ENCODE measurements at regions not wholly inside any gene's neighbourhood (a gene's known extent, or its start where the extent isn't known, plus 50 kb on each side); places are given as distances from the start of the nearest gene placed in this dataset.
"Not testable (repeated sequence)": the region's sequence is repeated elsewhere in the genome, so short reads cannot be mapped to it uniquely, and the experiment has no call there.

DNA sequence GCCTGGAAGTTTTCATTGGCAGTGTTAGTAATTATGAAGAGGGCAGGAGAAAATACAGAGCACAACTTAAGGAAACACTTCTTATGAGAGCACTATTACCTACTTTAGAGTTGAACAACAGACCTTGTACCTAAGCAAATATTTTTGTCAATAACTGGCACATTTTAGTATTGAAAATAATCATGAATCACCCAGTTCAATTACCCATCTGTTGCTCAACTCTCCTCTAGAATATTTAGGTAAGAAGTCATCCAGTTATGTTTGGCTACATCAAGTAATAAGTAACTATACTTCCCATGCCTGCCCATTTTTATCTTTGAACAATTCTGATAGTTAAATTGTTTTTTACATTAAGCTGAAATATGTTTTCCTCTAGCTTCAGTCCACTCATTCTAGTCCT lies 893.4 kb downstream of the DIAPH3 start:
- no peak for DNase-seq

DNA sequence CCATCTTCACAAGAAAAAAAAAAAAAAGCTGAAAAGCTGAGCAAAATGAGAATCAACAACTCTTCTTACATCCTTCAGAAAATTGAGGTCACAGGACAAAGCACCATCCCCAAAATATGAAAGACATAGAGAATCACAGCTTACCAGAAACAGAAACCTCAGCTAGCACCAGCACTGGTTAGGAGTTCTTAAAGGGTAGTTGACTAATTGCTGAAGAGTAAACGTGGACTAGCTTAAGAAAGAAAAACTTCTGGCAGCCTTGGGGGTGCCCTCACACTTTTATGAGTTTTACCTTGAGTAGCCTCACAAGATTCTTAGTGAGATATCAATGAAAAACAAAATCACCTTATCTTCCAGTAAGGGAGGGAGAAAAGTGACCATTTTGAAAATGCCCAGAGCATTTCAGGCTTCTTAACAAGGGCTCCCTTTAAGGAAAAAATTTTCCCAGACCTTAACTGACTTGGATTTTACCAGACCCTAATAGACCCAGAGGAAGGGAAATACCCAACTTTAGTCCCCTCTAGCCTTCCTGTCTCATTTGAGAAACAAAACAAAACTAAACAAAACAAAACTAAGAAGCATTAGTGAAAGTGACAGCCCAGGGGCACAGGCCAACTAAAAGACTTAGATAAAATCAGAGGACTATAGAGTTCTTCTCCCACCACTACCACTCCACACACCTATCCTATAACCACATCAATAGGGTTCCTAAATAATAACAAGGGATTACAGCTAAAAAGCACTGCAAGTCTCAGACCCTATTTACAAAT lies 888.6 kb downstream of the DIAPH3 start:
- DNase-seq, result no peak

DNA sequence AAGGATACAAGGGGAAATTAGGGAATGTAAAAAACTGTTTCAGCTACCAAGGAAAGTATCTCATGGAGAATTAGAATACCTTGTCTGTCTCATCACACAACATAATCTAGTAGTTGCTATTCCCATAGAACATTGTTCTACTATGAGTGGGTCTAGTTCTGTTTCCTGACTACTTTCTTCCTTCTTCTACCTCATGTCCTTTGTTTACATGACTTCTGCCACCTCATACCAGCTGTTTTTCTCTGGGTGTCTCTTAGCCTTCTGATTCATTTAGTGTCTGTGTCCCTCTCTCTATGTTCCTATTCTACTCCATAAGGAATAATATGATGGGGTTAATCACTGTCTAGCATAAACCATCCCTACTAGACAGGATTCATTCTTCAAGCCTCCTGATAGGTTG lies 887.3 kb downstream of the DIAPH3 start:
- no peak for DNase-seq

DNA sequence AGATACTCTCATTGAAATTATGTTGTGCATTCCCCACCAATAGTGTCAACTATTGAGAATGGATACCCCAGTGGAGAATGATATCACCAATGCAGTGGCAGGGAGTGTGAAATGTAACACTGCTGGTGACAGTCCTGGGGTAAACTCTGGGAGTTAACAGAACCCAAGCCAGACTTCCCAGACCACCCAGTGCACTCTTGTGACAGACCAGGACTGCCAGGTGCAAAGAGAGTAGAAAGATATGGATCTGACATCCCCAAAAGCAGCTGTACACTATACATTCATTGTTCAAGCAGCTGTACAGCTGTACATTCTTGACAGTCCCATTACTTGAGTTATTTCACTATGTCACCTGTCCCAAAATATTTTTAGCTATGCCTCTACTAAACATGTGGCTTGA lies 886.6 kb downstream of the DIAPH3 start:
- no peak for DNase-seq

DNA sequence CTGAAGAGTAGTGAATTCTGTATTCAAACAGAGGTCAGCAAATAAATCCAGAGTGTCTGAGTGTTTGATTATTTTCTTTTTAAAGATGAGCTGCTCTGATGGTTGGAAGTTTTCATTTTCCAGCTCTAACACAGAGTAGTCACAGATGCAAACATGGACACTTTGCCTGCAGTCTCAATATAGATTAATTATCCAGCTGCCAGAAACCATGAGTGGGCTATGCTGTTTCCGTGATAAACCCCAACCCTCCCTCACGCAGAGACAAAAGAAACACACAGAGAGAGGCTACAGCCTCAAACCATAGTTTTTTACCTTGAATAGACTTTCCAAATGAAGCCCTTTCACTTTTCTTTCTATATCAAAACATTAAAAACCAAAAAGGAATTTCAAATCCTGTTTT lies 884.7 kb downstream of the DIAPH3 start:
- no peak for DNase-seq

DNA sequence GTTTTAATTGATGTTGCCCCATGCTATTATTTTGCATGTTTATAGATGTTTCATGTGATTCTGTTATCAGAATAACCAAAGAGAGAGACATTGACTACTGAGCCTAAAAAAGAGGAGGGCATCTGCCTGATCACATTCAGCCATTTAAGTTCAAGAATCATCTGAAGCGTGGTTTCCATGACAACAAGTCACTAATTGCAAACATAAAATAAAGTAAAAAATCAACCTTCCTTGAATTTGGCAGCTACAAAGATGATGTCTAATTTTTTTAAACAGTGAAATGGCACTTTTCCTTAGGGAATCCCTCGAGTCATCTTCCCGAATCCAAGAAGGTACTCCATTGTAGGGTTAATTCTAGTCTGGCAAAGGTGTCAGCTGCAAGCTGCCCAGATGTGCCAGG lies 884.2 kb downstream of the DIAPH3 start:
- DNase-seq, result no peak

DNA sequence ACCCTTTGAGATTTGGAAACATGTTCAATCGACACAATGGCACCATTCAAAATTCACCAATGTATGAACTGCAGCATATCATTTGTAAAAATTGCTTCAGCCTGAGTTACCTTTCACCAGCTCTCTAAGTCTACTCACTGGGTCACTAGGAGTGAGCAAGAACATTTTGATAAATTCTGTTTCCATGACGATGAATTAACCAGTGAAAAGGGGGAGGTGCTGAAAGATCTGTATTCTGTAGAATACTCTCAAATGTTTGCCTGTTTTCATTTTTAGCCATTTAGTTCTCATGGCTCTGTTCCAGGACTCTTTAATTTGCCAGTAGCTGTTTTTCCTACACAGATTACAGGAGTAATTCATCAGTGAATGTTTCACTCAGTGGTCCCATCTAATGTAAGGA lies 883.4 kb downstream of the DIAPH3 start:
- no peak for DNase-seq

DNA sequence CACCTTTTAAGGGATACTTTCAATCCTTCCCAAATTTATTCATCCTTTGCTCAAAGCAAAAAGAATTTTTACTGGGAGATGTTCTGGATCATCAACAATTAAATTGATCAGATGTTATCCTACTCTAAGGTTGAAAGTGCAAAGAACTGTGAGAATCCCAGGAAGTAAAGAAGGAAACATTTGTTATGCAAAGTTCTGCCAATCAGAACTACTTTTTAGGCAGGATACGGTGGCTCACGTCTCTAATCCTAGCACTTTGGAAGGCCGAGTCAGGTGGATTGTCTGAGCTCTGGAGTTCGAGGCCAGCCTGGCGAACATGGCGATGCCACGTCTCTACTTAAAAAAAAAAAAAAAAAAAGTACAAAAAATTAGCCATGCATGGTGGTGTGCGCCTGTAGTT lies 882.3 kb downstream of the DIAPH3 start:
- no peak for DNase-seq

DNA sequence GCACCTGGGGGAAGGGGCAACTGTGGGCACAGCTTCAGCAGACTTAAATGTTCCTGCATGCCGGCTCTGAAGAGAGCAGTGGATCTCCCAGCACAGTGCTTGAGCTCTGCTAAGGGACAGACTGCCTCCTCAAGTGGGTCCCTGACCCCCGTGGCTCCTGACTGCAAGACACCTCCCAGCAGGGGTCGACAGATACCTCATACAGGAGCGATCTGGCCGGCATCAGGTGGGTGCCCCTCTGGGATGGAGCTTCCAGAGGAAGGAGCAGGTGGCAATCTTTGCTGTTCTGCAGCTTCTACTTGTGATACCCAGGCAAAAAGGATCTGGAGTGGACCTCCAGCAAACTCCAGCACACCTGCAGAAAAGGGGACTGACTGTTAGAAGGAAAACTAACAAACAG lies 871.5 kb downstream of the DIAPH3 start:
- not testable (repeated sequence) for DNase-seq

DNA sequence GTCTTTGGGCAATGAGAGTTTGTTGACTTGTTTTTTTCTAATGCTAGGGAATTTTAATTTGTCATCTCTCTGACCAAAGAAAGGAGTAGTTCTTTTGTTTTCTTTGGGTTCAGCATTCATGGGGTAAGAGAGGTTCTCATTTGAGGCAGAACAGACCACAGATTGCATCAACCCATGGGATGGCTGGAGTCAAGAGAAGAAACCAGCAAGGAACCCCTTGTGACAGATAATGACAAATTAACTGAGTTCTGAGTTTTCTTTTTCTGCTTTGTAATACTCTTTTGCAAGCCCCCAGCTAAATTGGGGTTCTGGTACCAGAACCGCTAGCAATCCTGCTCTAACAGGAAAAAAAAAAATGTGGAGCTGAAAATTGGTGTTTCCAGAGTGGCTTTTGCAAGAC lies 864.1 kb downstream of the DIAPH3 start:
- DNase-seq, result no peak

DNA sequence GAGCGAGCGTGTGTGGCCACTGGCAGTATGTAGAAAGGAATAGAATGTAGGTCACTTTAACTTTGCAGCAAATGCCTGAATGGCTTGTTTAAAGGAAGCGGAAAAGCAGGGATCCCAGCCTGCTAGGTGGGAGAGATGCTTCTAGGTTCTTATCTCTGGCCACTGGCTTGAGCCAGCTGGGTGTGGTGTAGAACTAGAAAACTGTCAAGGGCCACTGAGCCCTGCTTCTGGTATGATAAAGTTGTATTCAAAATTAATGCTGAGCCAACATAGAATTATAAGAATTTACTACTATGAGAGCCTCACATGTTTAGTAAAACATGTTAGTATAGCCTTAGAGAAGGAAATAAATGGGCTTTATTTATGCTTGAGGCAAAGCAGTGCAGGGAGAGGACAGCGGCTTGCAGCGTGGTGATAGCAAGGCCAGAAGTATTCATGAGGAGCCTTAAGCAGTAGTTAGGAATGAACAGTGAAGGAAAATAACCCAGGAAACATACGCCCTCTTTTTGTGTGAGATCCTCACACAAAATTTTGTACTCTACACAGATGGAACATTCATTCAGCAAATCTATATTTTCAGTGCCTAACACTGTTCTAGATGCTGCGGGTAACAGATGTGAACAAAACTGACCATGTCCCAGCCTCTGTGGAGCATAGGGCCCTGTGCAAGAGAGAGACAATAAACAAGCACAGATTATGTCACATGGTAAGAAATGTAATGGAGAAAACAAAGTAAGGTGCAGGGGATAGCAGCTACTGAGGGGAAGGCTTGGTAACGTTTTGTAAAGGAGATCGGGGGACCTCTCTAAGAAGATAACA lies 863.2 kb downstream of the DIAPH3 start:
- no peak for DNase-seq

DNA sequence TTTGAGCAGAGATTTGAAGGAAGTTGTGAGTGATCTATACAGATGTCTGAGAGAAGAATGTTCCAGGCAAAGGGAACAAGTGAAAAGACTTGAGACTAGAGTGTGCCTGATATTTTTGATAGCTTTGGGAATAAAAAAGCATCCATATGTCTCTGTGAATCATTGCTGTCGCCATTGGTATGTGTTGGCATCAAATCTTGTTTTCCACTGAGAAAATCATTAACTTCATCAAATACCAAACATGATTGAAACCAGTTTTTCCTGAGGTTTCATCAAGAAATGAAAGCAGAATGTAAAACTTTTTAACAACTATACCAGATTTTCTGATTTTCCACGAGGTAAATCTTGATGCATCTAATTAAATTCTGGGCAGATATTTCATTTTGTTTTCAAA lies 862.6 kb downstream of the DIAPH3 start:
- DNase-seq, result no peak

DNA sequence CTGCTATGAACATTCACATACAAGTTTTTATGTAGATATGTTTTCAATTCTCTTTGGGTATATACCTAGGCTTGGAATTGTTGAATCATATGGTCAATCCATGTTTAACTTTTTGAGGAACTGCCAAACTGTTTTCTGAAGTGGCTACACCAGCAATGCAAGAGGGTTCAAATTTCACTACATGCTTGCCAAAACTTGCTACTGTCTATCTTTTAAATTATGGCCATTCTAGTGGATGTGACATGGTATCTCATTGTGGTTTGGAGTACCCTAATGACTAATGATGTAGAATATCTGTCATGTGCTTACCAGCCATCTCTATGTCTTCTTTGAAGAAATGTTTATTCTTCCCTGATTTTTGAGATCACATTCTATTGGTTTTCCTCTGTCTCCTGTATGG lies 860.3 kb downstream of the DIAPH3 start:
- DNase-seq, result peak; percentile 49

DNA sequence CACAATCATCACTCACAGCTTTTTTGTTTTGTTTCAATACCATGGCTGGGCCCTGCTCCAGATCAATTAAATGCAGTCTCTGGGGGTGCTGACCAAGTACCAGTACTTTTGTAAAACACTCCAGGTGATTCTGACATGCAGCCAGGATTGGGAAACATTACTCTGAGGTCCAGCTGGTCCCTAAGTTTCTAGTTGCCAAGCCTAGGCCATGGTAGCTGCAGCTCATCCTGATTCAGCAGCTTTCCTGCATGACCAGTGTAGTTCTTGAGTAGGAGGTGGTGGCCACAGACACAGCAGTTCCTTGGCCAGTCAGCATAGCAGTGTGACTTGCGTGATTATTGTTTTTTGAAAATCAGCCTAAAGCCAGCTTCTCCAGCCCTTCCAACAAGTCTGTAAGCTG lies 859.1 kb downstream of the DIAPH3 start:
- no peak for DNase-seq

DNA sequence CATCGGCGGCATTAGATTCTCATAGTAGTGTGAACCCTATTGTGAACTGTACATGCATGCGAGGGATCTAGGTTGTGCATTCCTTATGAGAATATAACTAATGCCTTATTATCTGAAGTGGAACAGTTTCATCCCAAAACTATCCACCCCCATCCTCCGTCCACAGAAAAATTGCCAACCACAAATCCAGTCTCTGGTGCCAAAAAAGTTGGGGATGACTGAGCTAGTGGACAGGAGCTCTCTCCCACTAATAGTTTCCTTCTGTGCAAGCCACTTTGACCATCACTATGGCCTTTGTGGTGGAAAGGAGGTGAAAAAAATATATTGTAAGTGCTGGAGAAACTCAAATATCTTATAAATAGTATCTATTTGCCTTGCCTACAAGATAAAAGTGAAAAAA lies 857.8 kb downstream of the DIAPH3 start:
- no peak for DNase-seq

DNA sequence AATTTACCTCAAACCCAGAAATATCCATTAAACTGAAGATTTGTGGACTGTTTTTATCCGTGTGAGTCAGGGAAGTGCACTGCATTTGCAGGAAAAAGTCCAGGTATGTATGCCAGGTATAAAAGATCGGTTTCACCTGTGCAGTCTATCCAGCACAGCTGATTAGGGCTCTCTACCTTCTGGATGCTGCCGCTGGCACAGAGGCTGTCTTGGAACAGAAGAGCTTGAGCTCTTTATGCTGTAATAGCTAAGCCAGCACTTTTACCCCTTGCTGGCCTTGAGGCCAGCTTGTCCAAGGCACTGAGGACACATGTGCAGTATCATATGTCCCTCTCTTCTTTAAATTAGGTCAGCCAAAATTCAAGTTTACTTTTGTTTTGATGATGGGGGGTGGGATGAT lies 851.0 kb downstream of the DIAPH3 start:
- DNase-seq, result no peak

DNA sequence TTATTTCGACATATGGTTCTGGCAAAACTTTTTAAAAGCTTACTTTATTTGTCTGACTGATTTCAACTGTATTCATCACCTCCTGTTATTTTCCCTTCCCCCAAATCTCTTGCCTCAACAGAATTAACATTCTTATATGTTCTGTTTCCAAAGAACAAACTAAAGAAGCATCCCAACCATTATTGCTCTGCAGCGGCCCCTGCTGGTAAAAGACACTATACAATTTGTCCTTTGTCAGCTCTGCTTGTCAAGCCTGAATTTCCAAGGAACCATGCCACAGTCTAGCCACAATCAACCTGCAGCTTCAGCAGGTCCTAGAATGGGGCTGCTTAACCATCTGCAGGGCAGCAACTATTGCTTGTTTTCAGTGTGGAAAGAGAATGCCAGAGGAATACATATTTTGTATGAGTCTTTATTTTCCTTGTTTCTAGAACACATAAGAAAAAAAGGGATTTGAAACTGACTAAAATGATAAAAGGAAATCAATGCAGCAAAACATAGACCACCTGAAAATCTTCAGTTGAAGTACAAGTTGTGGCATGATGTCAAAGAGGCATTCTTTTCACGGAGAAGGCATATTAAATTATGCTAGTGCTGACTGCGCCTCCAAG lies 845.3 kb downstream of the DIAPH3 start:
- DNase-seq, result peak; percentile 66

DNA sequence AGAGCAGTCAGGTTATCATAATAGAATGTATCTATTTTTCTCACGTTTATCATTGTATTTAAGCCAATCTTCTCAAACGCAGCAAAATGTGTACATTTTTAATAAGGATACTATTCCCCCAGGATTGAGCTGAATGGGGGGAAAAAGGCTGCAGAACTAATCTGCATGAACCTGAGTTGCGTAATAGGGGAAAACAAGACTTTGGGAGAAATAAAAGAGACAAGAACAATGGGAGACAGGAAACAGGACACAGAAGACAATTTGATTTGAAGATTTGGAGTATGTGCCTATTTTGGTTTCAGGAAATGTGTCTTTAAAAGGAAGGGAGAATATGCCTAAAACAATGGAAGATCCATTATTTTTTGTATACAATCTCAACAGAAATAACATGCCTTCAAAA lies 844.5 kb downstream of the DIAPH3 start:
- DNase-seq, result no peak

DNA sequence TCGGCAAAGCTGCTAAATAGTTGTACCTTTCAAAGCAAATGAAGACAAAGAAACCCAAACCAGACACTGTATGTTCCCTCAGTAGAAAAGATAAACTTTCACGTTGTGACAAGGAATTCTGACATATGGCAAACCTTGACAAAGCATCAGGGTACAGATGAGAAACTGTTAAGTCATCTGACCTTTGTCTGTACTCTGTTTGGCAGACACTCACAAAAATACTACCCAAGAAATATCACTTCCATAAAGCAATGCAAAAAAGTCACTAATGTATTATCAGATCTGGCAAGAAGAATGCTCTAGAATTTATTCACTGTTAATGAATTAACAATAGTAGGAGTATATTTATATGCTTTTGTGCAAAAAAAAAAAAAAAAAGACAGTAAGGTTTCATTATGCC lies 843.7 kb downstream of the DIAPH3 start:
- DNase-seq, result peak; percentile 62

DNA sequence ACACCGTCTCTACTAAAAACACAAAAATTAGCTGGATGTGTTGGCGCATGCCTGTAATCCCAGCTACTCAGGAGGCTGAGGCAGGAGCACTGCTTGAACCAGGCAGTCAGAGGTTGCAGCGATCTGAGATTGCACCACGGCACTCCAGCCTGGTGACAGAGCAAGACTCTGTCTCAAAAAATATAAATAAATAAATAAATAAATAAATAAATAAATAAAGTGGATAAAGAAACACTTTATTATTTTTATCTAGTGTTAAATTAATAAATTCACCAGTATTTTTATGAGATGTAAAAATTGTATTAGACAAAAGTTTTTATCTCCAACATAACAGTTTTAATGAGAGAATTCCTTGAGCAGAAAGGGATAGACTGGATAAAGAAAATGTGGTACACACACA lies 839.3 kb downstream of the DIAPH3 start:
- DNase-seq, result not testable (repeated sequence)

DNA sequence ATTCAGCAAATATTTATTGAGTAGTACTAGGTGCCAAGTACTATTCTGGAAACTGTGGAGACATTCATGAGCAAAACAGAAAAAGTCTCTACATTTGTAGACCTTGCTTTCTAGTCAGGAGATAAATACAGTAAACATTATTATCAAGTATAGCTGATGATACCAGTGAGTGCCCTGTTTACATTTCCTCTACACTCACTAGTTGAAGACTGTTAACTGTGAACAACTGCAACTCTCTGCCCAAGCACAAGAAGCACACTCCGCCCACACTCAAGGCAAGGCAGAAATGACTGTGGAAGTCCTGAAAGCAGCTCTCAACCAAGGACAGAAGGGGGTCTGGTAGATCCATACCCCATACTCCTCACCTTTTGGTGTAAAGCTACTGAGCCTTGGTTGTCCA lies 837.0 kb downstream of the DIAPH3 start:
- DNase-seq, result no peak

DNA sequence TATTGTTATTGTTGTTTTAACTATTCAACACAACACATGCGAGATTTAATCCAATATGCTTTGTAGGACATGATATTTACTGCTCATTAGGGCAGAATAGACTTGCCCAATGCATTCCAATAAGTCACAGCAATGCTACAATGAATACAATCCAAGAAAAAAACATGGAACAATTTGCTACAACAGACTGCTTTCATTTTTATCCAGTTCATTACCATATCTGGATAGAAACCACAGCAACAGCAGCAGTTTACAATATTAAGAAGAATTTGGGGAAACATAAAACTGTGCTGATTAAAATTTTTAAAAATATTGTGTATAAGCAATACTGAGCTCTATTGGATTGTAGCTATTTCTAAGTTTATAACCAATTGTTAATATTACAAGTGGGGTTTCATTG lies 833.0 kb downstream of the DIAPH3 start:
- no peak for DNase-seq

DNA sequence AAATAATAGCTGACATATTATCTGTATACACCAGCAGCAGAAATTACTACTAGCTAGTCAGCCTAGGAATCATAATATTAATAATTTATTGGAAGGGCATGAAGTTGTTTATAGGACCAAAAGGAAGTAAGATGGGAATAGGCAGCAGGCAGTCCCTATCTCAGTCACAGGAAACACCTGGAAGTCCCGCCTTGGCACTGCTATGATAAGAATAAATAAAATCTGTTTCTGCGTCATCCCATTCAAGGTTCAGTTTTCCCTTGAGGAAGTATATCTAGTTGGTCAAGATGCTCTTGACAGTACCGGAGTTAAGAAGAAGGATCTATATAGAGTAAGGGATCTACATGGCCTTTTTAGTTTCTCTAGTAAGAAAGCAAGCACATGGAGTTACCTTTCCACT lies 830.8 kb downstream of the DIAPH3 start:
- no peak for DNase-seq

DNA sequence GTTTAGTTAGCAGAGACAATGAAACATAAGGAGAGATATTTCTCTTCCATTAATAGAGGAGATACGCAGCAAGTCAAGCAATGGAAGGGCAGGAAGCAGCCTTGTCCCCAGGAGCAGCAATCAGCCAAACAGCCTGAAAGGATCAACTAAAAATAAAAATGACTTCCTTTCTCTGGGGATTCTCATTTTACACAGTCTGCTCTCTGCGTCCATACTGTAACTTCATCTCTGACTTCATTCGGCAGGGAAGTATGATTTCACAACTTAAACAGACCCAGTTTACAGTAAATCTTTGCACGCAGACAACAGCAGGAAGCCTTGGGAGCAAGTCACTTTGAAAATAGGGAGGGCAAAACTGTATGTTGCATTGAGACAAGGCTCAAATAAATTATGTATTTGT lies 826.7 kb downstream of the DIAPH3 start:
- peak; percentile 42 for DNase-seq

Measured in NCI-H2171 treated with DMSO at 0.1 percent for 48 hours (cell line).